B cell (primary cell): ENCODE measurements at regions not wholly inside any gene's neighbourhood (a gene's known extent, or its start where the extent isn't known, plus 50 kb on each side); places are given as distances from the start of the nearest gene placed in this dataset.

ENCODE experiments used
- CTCF ChIP-seq: fragments of 200-600 bp; IDR thresholded peaks from one replicate; pipeline ENCODE4 v1.8.0; 2022; ENCODE audit warnings: antibody characterized with exemption, mild to moderate bottlenecking
- EZH2 ChIP-seq: IDR thresholded peaks from 2 replicates; pipeline ENCODE4 v1.6.1; 2012; ENCODE audit warnings: borderline replicate concordance, low read depth, mild to moderate bottlenecking, moderate library complexity, low read length; ENCODE audit not compliant: insufficient read depth, poor library complexity, severe bottlenecking

GRCh38 chr18:5717256-5717655 is 173.5 kb upstream of the EPB41L3 start:
- TF ChIP-seq CTCF: no peak
- TF ChIP-seq EZH2: no peak
